ENCODE measurements at regions not wholly inside any gene's neighbourhood (a gene's known extent, or its start where the extent isn't known, plus 50 kb on each side); places are given as distances from the start of the nearest gene placed in this dataset.

GRCh38 chr7:156576216-156577058, 64.1 kb upstream of the RNF32 start:
- TF ChIP-seq, protein P1, sequence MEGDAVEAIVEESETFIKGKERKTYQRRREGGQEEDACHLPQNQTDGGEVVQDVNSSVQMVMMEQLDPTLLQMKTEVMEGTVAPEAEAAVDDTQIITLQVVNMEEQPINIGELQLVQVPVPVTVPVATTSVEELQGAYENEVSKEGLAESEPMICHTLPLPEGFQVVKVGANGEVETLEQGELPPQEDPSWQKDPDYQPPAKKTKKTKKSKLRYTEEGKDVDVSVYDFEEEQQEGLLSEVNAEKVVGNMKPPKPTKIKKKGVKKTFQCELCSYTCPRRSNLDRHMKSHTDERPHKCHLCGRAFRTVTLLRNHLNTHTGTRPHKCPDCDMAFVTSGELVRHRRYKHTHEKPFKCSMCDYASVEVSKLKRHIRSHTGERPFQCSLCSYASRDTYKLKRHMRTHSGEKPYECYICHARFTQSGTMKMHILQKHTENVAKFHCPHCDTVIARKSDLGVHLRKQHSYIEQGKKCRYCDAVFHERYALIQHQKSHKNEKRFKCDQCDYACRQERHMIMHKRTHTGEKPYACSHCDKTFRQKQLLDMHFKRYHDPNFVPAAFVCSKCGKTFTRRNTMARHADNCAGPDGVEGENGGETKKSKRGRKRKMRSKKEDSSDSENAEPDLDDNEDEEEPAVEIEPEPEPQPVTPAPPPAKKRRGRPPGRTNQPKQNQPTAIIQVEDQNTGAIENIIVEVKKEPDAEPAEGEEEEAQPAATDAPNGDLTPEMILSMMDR (IDR thresholded peaks at IDR 0.05) = no peak
- no peak for TF ChIP-seq POLR2A (IDR thresholded peaks at IDR 0.05)
